Upper lobe of left lung (tissue), 4 donors: ENCODE measurements at regions not wholly inside any gene's neighbourhood (a gene's known extent, or its start where the extent isn't known, plus 50 kb on each side); places are given as distances from the start of the nearest gene placed in this dataset.

ENCODE experiments used
- CTCF ChIP-seq, 6 experiments: fragments of 450-650 bp in 4 of 6; fragments of 200-600 bp in 2 of 6; sonication (generic) in 2 of 6; IDR thresholded peaks; one replicate each; pipeline ENCODE4 v1.5.1; 2016 to 2019; ENCODE audit warnings: antibody characterized with exemption in 6 of 6
- EP300 ChIP-seq, 4 donors: sonication (generic); formaldehyde crosslinking; IDR thresholded peaks; one replicate each; pipeline ENCODE4 v1.5.1; 2017; ENCODE audit warnings: antibody characterized with exemption in 4 of 4, control low read depth in 2 of 4
- POLR2A ChIP-seq, 4 donors: fragments of 450-650 bp; IDR thresholded peaks; one replicate each; pipeline ENCODE4 v1.5.1; 2016 to 2017; ENCODE audit warnings: antibody characterized with exemption in 4 of 4, mild to moderate bottlenecking in 2 of 4
- POLR2AphosphoS5 ChIP-seq, 2 donors: sonication (generic); formaldehyde crosslinking; IDR thresholded peaks; one replicate each; pipeline ENCODE4 v1.5.1; 2017; ENCODE audit warnings: antibody characterized with exemption in 2 of 2

GRCh38 chr10:76763376-76763775, 874.2 kb downstream of the KCNMA1 start:
- TF ChIP-seq POLR2A (IDR thresholded peaks at IDR 0.05) (no peak), CTCF (IDR thresholded peaks at IDR 0.05) (no peak), EP300 (IDR thresholded peaks at IDR 0.05) (no peak), POLR2AphosphoS5 (IDR thresholded peaks at IDR 0.05) (no peak)
